Thyroid gland (tissue), 4 donors: ENCODE measurements at regions not wholly inside any gene's neighbourhood (a gene's known extent, or its start where the extent isn't known, plus 50 kb on each side); places are given as distances from the start of the nearest gene placed in this dataset.

Experiments used
- POLR2A ChIP-seq, 2 donors: fragments of 450-650 bp; IDR thresholded peaks; one replicate each; pipeline ENCODE4 v1.6.1; 2017; ENCODE audit warnings: antibody characterized with exemption in 2 of 2, mild to moderate bottlenecking in 2 of 2, moderate library complexity in 1 of 2
- TF ChIP-seq, protein P1 (sequence below), 6 experiments: fragments of 200-600 bp in 3 of 6; fragments of 450-650 bp in 3 of 6; sonication (generic) in 3 of 6; IDR thresholded peaks; one replicate each; pipeline ENCODE4 v1.5.1; 2016 to 2019; ENCODE audit warnings: antibody characterized with exemption in 6 of 6, mild to moderate bottlenecking in 2 of 6, inconsistent platforms in 1 of 6, moderate library complexity in 1 of 6

- TF ChIP-seq, protein P1, sequence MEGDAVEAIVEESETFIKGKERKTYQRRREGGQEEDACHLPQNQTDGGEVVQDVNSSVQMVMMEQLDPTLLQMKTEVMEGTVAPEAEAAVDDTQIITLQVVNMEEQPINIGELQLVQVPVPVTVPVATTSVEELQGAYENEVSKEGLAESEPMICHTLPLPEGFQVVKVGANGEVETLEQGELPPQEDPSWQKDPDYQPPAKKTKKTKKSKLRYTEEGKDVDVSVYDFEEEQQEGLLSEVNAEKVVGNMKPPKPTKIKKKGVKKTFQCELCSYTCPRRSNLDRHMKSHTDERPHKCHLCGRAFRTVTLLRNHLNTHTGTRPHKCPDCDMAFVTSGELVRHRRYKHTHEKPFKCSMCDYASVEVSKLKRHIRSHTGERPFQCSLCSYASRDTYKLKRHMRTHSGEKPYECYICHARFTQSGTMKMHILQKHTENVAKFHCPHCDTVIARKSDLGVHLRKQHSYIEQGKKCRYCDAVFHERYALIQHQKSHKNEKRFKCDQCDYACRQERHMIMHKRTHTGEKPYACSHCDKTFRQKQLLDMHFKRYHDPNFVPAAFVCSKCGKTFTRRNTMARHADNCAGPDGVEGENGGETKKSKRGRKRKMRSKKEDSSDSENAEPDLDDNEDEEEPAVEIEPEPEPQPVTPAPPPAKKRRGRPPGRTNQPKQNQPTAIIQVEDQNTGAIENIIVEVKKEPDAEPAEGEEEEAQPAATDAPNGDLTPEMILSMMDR (IDR thresholded peaks at IDR 0.05): no peak
- TF ChIP-seq POLR2A (IDR thresholded peaks at IDR 0.05): no peak
Observed at GRCh38 chr11:71193431-71193830, 58.9 kb downstream of the SHANK2 start.
